Upper lobe of right lung (tissue), 1 donor: ENCODE measurements at regions not wholly inside any gene's neighbourhood (a gene's known extent, or its start where the extent isn't known, plus 50 kb on each side); places are given as distances from the start of the nearest gene placed in this dataset.

ENCODE experiments used
- ATAC-seq: fragments of 200-7000 bp; cut with Tn5 transposase; one replicate; pipeline ENCODE4 v1.9.1; 2020; ENCODE audit warnings: mild to moderate bottlenecking, moderate library complexity
- DNase-seq: peaks from one replicate; pipeline ENCODE4 v3.0.0-alpha.2; 2020
- H3K27ac ChIP-seq: fragments of 200-600 bp; one replicate; pipeline ENCODE4 v1.8.0; 2022
- H3K27me3 ChIP-seq: fragments of 200-600 bp; one replicate; pipeline ENCODE4 v1.8.0; 2022; ENCODE audit warnings: mild to moderate bottlenecking
- H3K36me3 ChIP-seq: fragments of 200-600 bp; one replicate; pipeline ENCODE4 v1.8.0; 2022
- H3K4me1 ChIP-seq: fragments of 200-600 bp; one replicate; pipeline ENCODE4 v1.8.0; 2022
- H3K4me3 ChIP-seq: fragments of 200-600 bp; one replicate; pipeline ENCODE4 v1.8.0; 2022; ENCODE audit warnings: mild to moderate bottlenecking
- H3K9me3 ChIP-seq: fragments of 200-600 bp; one replicate; pipeline ENCODE4 v1.8.0; 2022
- intact Hi-C: fragments of 100-400 bp; cut with DNase I; formaldehyde crosslinking; loops from one replicate; pipeline ENCODE4 v1.11.0; 2022
- TF ChIP-seq, protein P1 (sequence below): fragments of 200-600 bp; IDR thresholded peaks from one replicate; pipeline ENCODE4 v1.8.0; 2022; ENCODE audit warnings: antibody characterized with exemption
- donor health status: DM: no; HTN: yes; CAD: no; lungs with severe emphysema.

DNA sequence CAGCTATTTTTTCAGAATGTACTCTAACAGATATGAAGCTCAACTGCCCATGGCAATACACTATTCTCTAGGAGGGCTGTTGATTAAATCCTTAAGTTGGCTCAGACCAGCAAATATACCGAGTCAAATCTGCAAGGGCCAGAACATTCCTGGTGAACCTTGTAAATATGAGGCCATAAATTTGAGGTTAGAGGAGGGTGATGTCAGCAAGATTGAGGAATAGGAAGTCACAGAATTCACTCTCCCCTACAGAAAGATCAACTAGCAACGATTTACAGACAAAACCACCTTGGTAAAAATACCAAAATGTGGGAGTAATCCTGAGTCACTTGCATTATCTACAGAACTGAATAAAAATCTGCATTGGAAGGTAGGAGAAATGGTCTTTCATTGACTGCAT, 399.3 kb downstream of the GPM6A start:
- H3K4me1 ChIP-seq = no peaks in the 10 kb centered on the region
- intact Hi-C loops = no loop called here
- H3K9me3 ChIP-seq = no peaks in the 10 kb centered on the region
- H3K4me3 ChIP-seq = no peak overlapping the region
- ATAC-seq (no peak), DNase-seq (no peak)
- TF ChIP-seq, protein P1, sequence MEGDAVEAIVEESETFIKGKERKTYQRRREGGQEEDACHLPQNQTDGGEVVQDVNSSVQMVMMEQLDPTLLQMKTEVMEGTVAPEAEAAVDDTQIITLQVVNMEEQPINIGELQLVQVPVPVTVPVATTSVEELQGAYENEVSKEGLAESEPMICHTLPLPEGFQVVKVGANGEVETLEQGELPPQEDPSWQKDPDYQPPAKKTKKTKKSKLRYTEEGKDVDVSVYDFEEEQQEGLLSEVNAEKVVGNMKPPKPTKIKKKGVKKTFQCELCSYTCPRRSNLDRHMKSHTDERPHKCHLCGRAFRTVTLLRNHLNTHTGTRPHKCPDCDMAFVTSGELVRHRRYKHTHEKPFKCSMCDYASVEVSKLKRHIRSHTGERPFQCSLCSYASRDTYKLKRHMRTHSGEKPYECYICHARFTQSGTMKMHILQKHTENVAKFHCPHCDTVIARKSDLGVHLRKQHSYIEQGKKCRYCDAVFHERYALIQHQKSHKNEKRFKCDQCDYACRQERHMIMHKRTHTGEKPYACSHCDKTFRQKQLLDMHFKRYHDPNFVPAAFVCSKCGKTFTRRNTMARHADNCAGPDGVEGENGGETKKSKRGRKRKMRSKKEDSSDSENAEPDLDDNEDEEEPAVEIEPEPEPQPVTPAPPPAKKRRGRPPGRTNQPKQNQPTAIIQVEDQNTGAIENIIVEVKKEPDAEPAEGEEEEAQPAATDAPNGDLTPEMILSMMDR = no peak
- H3K36me3 ChIP-seq = no peaks in the 10 kb centered on the region
- no peak overlapping the region for H3K27ac ChIP-seq
- H3K27me3 ChIP-seq = no peaks in the 10 kb centered on the region

DNA sequence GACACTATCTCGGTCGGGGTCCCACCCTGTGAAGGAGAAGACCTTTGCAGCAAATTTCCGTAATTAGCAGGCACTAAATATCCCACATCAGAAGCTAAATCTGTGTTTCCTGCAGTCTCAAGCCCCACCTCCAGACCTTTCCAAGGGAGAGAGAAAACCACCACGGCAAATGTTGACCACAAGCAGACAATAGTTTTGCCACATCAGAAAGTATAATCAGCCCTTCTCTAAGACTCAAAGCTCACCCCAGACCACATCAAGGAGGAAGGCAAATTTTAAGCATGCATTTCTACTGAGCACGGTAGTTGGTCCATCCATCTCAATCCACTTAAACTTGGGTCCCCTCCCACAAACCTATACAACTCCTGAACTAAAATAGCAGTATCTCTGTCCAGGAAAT, 398.5 kb downstream of the GPM6A start:
- Histone ChIP-seq H3K4me3 (no peak overlapping the region), H3K4me1 (no peaks in the 10 kb centered on the region), H3K9me3 (no peaks in the 10 kb centered on the region), H3K27me3 (no peaks in the 10 kb centered on the region), H3K27ac (no peak overlapping the region), H3K36me3 (no peaks in the 10 kb centered on the region)
- ATAC-seq = no peak
- TF ChIP-seq, protein P1 = no peak
- no peak for DNase-seq
- intact Hi-C loops = no loop called here

DNA sequence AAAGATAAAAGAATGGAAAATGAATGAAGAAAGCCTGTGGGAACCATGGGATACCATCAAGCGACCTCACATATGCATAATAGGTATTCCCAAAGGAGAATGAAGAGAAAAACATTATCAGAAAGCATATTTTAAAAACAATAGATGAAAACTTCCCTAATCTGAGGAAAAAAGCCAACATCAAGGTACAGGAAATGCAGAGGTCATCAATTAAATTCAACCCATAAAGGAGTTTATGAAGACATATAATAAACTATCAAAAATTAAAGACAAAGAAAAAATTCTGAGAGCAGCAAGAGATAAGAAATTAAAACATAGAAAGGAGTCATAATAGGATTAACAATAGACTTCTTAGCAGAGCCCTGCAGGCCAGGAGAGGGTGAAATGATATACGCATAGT, 397.5 kb downstream of the GPM6A start:
- no peak overlapping the region for H3K4me3 ChIP-seq
- H3K27ac ChIP-seq = no peak overlapping the region
- DNase-seq (no peak), ATAC-seq (no peak)
- H3K4me1 ChIP-seq = no peaks in the 10 kb centered on the region
- intact Hi-C loops = no loop called here
- H3K9me3 ChIP-seq = no peaks in the 10 kb centered on the region
- no peaks in the 10 kb centered on the region for H3K36me3 ChIP-seq
- H3K27me3 ChIP-seq = no peaks in the 10 kb centered on the region
- TF ChIP-seq, protein P1 = no peak

DNA sequence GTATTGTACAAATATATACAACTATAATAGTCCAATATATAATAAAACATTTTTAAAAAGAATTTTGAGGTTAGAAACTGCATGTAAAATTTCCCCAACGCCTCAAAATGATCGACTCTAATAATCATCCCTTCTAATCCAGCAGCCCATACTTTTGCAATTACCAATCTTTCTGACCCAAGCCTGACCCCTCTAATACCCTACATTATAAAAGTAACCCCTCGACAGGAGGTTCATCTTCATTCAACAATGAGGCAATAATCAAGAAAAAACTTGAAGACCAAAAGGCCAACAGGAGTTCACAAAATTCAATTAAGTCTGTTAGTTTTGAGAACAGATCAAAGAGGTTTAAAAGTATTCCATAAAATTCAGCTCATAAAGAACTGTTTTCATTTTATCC, 393.5 kb downstream of the GPM6A start:
- no peak for DNase-seq
- Histone ChIP-seq H3K9me3 (no peaks in the 10 kb centered on the region), H3K36me3 (no peaks in the 10 kb centered on the region), H3K27ac (no peak overlapping the region), H3K27me3 (no peaks in the 10 kb centered on the region), H3K4me1 (no peaks in the 10 kb centered on the region), H3K4me3 (no peak overlapping the region)
- no peak for ATAC-seq
- TF ChIP-seq, protein P1 = no peak
- intact Hi-C loops = no loop called here

DNA sequence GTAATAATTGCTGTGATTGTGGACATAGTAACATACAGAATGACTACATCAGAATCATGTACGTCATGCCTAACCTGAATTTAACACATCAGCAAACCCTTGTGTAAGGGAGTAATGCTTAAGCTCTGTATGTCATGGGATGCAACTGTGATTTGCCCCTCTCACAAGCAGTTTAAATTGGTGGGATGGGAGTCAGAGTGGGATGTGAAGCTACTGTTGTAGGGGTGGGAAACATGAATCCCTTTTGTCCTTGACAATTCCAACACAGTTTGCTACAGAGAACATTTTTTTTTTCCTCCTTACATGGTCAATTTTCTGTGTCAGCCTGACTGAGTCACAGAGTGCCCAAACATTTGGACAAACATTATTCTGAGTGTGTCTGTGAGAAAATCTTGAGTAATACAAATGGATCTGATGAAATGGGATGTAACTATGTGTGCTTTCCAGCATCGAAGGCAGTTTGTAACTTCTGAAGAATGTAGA, 392.8 kb downstream of the GPM6A start:
- no peaks in the 10 kb centered on the region for H3K9me3 ChIP-seq
- no peak overlapping the region for H3K27ac ChIP-seq
- H3K4me1 ChIP-seq = no peaks in the 10 kb centered on the region
- no peaks in the 10 kb centered on the region for H3K36me3 ChIP-seq
- DNase-seq (no peak), ATAC-seq (no peak)
- no peak overlapping the region for H3K4me3 ChIP-seq
- intact Hi-C loops = no loop called here
- no peaks in the 10 kb centered on the region for H3K27me3 ChIP-seq
- TF ChIP-seq, protein P1 = no peak

- TF ChIP-seq, protein P1 = no peak
- Histone ChIP-seq H3K4me1 (no peaks in the 10 kb centered on the region), H3K27ac (no peak overlapping the region), H3K36me3 (no peaks in the 10 kb centered on the region), H3K9me3 (no peaks in the 10 kb centered on the region), H3K27me3 (no peaks in the 10 kb centered on the region), H3K4me3 (no peak overlapping the region)
- intact Hi-C loops = no loop called here
- DNase-seq (no peak), ATAC-seq (no peak)
Measured at GRCh38 chr4:175421506-175421905, 390.6 kb downstream of the GPM6A start.
